IPS-18a (cell line): ENCODE measurements at regions not wholly inside any gene's neighbourhood (a gene's known extent, or its start where the extent isn't known, plus 50 kb on each side); places are given as distances from the start of the nearest gene placed in this dataset.

Source experiments
- H3K27ac ChIP-seq: one replicate; pipeline ENCODE4 v1.5.1; 2013; ENCODE audit warnings: low read length
- H3K27me3 ChIP-seq: one replicate; pipeline ENCODE4 v1.6.1; 2013; ENCODE audit warnings: mild to moderate bottlenecking, low read length; ENCODE audit not compliant: control insufficient read depth, insufficient read depth
- H3K36me3 ChIP-seq: one replicate; pipeline ENCODE4 v1.6.1; 2013; ENCODE audit warnings: low read depth, low read length; ENCODE audit not compliant: control insufficient read depth
- H3K4me1 ChIP-seq: one replicate; pipeline ENCODE4 v1.6.1; 2013; ENCODE audit warnings: low read depth, low read length; ENCODE audit not compliant: control insufficient read depth
- H3K4me3 ChIP-seq: one replicate; pipeline ENCODE4 v1.5.1; 2013; ENCODE audit warnings: low read length
- H3K9ac ChIP-seq: one replicate; pipeline ENCODE4 v1.6.1; 2013; ENCODE audit warnings: mild to moderate bottlenecking, low read length, moderate library complexity
- H3K9me3 ChIP-seq: one replicate; pipeline ENCODE4 v1.6.1; 2013; ENCODE audit warnings: low read depth, low read length; ENCODE audit not compliant: control insufficient read depth

DNA sequence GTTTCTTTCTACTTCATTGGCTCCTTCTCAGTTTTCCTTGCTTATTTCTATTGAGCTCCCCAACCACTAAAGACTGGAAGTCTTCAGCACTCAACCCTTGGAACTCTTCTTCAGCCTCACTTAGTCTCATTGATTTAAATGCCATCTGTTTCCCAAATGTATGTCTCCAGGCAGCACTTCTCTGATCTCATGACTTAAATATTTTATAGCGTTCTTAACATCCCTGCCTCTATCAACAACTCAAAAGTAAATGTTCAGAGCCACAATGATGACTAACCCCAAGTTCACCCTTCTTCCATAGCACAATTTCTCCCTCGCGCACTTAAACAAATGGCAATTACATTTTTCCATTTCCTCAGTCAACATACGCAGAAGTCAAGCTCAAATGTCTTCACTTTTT, 1393.3 kb downstream of the ARAP2 start:
- no peaks in the 10 kb centered on the region for H3K36me3 ChIP-seq
- H3K27me3 ChIP-seq, result no peaks in the 10 kb centered on the region
- H3K4me3 ChIP-seq, result no peak overlapping the region
- H3K27ac ChIP-seq, result no peak overlapping the region
- no peaks in the 10 kb centered on the region for H3K4me1 ChIP-seq
- no peaks in the 10 kb centered on the region for H3K9me3 ChIP-seq
- H3K9ac ChIP-seq, result no peak overlapping the region

DNA sequence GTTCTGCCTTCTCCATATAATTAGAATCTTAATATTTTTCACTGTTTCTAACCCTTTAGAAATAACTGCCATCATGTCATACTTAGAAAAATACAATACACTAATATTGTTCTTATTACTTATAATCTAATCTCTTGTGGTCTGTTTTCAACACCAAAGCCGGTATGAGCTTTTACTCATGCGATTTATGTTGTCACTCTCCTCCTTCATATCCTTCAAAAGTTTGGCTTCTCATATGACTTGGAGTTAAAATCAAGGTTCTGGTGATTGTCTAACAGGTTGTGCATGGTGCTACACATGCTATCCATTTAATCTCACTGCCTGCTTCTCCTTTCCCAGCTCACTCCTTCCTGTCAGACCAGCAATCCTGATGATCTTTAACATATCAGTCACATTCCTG, 1392.9 kb downstream of the ARAP2 start:
- no peaks in the 10 kb centered on the region for H3K27me3 ChIP-seq
- no peaks in the 10 kb centered on the region for H3K9me3 ChIP-seq
- H3K36me3 ChIP-seq, result no peaks in the 10 kb centered on the region
- H3K4me3 ChIP-seq, result no peak overlapping the region
- H3K9ac ChIP-seq, result no peak overlapping the region
- H3K4me1 ChIP-seq, result no peaks in the 10 kb centered on the region
- no peak overlapping the region for H3K27ac ChIP-seq

- H3K27ac ChIP-seq, result no peak overlapping the region
- no peaks in the 10 kb centered on the region for H3K36me3 ChIP-seq
- H3K27me3 ChIP-seq, result no peaks in the 10 kb centered on the region
- no peak overlapping the region for H3K9ac ChIP-seq
- H3K4me1 ChIP-seq, result no peaks in the 10 kb centered on the region
- no peaks in the 10 kb centered on the region for H3K9me3 ChIP-seq
- no peak overlapping the region for H3K4me3 ChIP-seq
Observed at GRCh38 chr4:34854451-34854850, 1389.9 kb downstream of the ARAP2 start.

DNA sequence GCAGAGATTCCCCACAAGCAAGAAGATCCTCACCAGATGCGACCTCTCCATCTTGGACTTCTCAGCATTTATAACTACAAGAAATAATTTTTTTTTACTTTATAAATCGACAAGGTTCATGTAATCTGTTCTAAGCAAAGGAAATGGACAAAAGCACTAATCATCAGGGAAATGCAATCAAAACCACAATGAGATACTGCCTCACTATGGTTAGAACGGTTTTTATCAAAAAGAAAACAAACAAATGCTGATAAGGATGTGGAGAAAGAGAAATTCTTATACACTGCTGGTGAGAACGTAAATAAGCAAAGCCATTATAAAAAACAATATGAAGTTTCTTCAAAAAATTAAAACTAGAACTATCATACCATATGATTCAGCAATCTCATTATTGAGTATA, 1382.6 kb downstream of the ARAP2 start:
- Histone ChIP-seq H3K4me3 (no peak overlapping the region), H3K27ac (no peak overlapping the region), H3K27me3 (no peaks in the 10 kb centered on the region), H3K9me3 (no peaks in the 10 kb centered on the region), H3K4me1 (no peaks in the 10 kb centered on the region), H3K9ac (no peak overlapping the region), H3K36me3 (no peaks in the 10 kb centered on the region)

DNA sequence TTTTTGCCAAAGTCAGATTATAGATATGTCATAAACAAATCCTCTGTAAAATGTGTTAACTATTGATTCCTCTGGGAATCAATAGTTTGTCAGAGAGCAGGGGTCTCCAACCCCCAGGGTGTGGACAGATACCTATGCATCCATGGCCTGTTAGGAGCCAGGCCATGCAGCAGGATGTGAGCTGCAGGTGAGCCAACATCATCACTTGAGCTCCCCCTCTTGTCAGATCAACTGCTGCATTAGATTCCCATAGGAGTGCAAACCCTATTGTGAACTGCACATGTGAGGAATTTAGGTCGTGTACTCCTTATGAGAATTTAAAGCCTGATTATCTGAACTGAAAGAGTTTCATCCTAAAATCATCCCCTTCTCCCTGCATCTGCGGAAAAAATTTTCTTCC, 1365.4 kb downstream of the ARAP2 start:
- Histone ChIP-seq H3K9ac (no peak overlapping the region), H3K4me3 (no peak overlapping the region), H3K36me3 (no peaks in the 10 kb centered on the region), H3K9me3 (no peaks in the 10 kb centered on the region), H3K4me1 (no peaks in the 10 kb centered on the region), H3K27ac (no peak overlapping the region), H3K27me3 (no peaks in the 10 kb centered on the region)

GRCh38 chr4:34880246-34880645, 1364.1 kb downstream of the ARAP2 start:
- no peaks in the 10 kb centered on the region for H3K9me3 ChIP-seq
- H3K9ac ChIP-seq, result no peak overlapping the region
- no peak overlapping the region for H3K27ac ChIP-seq
- no peak overlapping the region for H3K4me3 ChIP-seq
- no peaks in the 10 kb centered on the region for H3K27me3 ChIP-seq
- no peaks in the 10 kb centered on the region for H3K36me3 ChIP-seq
- no peaks in the 10 kb centered on the region for H3K4me1 ChIP-seq

DNA sequence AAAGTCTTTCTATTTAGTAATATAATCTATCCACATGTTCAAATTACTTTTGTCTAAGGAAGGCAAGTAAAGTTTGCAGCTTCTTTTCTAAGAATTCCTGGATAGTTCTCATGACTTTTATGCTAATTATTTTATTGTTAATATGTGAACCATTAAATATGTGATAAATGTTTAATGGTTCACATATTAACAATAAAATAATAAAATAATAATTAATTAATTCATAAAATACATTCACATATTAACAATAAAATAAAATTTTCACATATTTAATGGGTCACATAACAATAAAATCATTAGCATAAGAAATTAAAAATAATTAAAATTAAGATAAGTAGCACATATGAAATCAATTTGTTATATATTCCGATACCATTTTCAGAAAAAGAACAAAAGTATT, 1352.4 kb downstream of the ARAP2 start:
- Histone ChIP-seq H3K27me3 (no peaks in the 10 kb centered on the region), H3K27ac (no peak overlapping the region), H3K4me1 (no peaks in the 10 kb centered on the region), H3K9me3 (no peaks in the 10 kb centered on the region), H3K9ac (no peak overlapping the region), H3K36me3 (no peaks in the 10 kb centered on the region), H3K4me3 (no peak overlapping the region)

- Histone ChIP-seq H3K9ac (no peak overlapping the region), H3K27me3 (no peaks in the 10 kb centered on the region), H3K4me1 (no peaks in the 10 kb centered on the region), H3K36me3 (no peaks in the 10 kb centered on the region), H3K9me3 (no peaks in the 10 kb centered on the region), H3K27ac (no peak overlapping the region), H3K4me3 (no peak overlapping the region)
Observed at GRCh38 chr4:34893382-34893781, 1350.9 kb downstream of the ARAP2 start.

- no peak overlapping the region for H3K4me3 ChIP-seq
- H3K27ac ChIP-seq, result no peak overlapping the region
- H3K9me3 ChIP-seq, result no peaks in the 10 kb centered on the region
- H3K4me1 ChIP-seq, result no peaks in the 10 kb centered on the region
- H3K36me3 ChIP-seq, result no peaks in the 10 kb centered on the region
- no peaks in the 10 kb centered on the region for H3K27me3 ChIP-seq
- H3K9ac ChIP-seq, result no peak overlapping the region
Observed at GRCh38 chr4:34920032-34920431, 1324.3 kb downstream of the ARAP2 start.

GRCh38 chr4:34921391-34921790, 1322.9 kb downstream of the ARAP2 start:
- Histone ChIP-seq H3K4me1 (no peaks in the 10 kb centered on the region), H3K36me3 (no peaks in the 10 kb centered on the region), H3K9ac (no peak overlapping the region), H3K27ac (no peak overlapping the region), H3K4me3 (no peak overlapping the region), H3K27me3 (no peaks in the 10 kb centered on the region), H3K9me3 (no peaks in the 10 kb centered on the region)

DNA sequence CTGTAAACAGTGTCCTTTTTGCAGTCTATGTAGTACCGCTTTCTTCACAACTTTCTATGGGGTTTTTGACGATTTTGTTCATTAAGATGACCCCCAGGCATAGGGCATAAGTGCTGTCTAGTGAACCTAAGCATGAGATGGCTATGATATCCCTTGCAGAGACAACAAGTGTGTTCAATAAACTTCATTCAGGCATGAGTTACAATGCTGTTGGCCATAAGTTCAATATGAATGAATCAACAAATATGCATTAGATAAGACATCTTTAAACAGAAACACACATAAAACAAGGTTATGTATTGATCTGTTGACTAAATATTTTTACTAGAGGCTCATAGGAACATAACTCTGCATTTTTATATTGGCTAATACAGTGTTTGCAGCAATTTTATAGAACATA, 1322.0 kb downstream of the ARAP2 start:
- H3K9me3 ChIP-seq, result no peaks in the 10 kb centered on the region
- no peak overlapping the region for H3K4me3 ChIP-seq
- no peak overlapping the region for H3K9ac ChIP-seq
- no peaks in the 10 kb centered on the region for H3K36me3 ChIP-seq
- H3K4me1 ChIP-seq, result no peaks in the 10 kb centered on the region
- no peak overlapping the region for H3K27ac ChIP-seq
- H3K27me3 ChIP-seq, result no peaks in the 10 kb centered on the region

GRCh38 chr4:34932591-34932990, 1311.7 kb downstream of the ARAP2 start:
- Histone ChIP-seq H3K4me1 (no peaks in the 10 kb centered on the region), H3K9ac (no peak overlapping the region)

More at GRCh38 chr4:34932591-34932990, 1311.7 kb downstream of the ARAP2 start:
- H3K27ac ChIP-seq, result no peak overlapping the region
- no peaks in the 10 kb centered on the region for H3K27me3 ChIP-seq
- no peaks in the 10 kb centered on the region for H3K36me3 ChIP-seq
- no peaks in the 10 kb centered on the region for H3K9me3 ChIP-seq
- no peak overlapping the region for H3K4me3 ChIP-seq
